Loucy (cell line): ENCODE measurements at regions not wholly inside any gene's neighbourhood (a gene's known extent, or its start where the extent isn't known, plus 50 kb on each side); places are given as distances from the start of the nearest gene placed in this dataset.

ENCODE experiments used
- EZH2phosphoT487 ChIP-seq: fragments of 200-600 bp; IDR thresholded peaks from 2 replicates; pipeline ENCODE4 v1.6.1; 2018; ENCODE audit warnings: antibody characterized with exemption, mild to moderate bottlenecking, moderate library complexity, borderline replicate concordance
- TF ChIP-seq, protein P1 (sequence below): fragments of 200-600 bp; sonication (generic); conservative IDR thresholded peaks from 2 replicates; pipeline ENCODE4 v1.5.1; 2014; ENCODE audit warnings: mild to moderate bottlenecking, antibody characterized with exemption, low read length

DNA sequence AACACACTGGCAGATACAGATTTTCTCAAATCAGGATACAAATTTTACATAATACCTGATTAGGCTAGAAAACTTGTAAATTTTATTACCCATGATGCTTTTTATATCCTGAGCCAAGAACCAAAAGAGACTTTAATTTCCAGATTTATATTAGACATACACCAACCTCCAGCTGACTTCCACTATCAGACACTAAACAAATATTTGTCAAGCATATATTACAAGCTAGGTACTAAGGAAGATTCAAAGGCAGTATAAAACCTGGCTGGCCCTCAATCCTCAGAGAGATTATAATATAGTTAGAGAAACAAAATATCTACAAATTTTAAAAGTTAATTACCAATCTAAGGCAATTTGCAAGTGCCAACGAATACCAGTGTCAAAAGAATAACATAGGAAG lies 357.8 kb upstream of the F9 start:
- TF ChIP-seq, protein P1, sequence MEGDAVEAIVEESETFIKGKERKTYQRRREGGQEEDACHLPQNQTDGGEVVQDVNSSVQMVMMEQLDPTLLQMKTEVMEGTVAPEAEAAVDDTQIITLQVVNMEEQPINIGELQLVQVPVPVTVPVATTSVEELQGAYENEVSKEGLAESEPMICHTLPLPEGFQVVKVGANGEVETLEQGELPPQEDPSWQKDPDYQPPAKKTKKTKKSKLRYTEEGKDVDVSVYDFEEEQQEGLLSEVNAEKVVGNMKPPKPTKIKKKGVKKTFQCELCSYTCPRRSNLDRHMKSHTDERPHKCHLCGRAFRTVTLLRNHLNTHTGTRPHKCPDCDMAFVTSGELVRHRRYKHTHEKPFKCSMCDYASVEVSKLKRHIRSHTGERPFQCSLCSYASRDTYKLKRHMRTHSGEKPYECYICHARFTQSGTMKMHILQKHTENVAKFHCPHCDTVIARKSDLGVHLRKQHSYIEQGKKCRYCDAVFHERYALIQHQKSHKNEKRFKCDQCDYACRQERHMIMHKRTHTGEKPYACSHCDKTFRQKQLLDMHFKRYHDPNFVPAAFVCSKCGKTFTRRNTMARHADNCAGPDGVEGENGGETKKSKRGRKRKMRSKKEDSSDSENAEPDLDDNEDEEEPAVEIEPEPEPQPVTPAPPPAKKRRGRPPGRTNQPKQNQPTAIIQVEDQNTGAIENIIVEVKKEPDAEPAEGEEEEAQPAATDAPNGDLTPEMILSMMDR = no peak
- no peak for TF ChIP-seq EZH2phosphoT487
